H1 (cell line): ENCODE measurements at regions not wholly inside any gene's neighbourhood (a gene's known extent, or its start where the extent isn't known, plus 50 kb on each side); places are given as distances from the start of the nearest gene placed in this dataset.

Source experiments
- CTCF ChIA-PET: fragments of 300-600 bp; sonication (Branson Sonifier 250); formaldehyde crosslinking; loops from one replicate; lab custom pipeline; 2021; ENCODE audit not compliant: partially characterized antibody; lab: Charles Lee
- POLR2A ChIA-PET: fragments of 300-600 bp; sonication (Branson Sonifier 250); formaldehyde crosslinking; loops from one replicate; lab custom pipeline; 2021; ENCODE audit warnings: inconsistent platforms; ENCODE audit not compliant: partially characterized antibody; lab: Charles Lee
- DNase-seq, 2 experiments: peaks; one replicate each; pipeline versions ENCODE4 v3.0.0 to v3.0.0-alpha.2; 2010 to 2022; ENCODE audit warnings: low spot score in 2 of 2, low read depth in 1 of 2, mixed read lengths in 1 of 2
- FAIRE-seq: peaks from 2 replicates; lab custom pipeline; 2011; peaks lifted over from hg19 to GRCh38; lab: Jason Lieb, UNC
- H2AFZ ChIP-seq: 2 replicates; pipeline ENCODE4 v1.8.1; 2012; ENCODE audit warnings: low read length, inconsistent platforms
- H2AK5ac ChIP-seq: 2 replicates; pipeline ENCODE4 v1.6.1; 2013; ENCODE audit warnings: low read depth, low read length
- H2BK120ac ChIP-seq: replicated peaks from 2 replicates; pipeline ENCODE3; 2013; ENCODE audit warnings: low read depth, low read length, inconsistent platforms
- H2BK12ac ChIP-seq: 2 replicates; pipeline ENCODE4 v1.6.1; 2013; ENCODE audit warnings: low read depth, low read length
- H2BK15ac ChIP-seq: 2 replicates; pipeline ENCODE4 v1.6.1; 2013; ENCODE audit warnings: low read length
- H2BK20ac ChIP-seq: 2 replicates; pipeline ENCODE4 v1.6.1; 2013; ENCODE audit warnings: low read length
- H2BK5ac ChIP-seq: 2 replicates; pipeline ENCODE4 v1.6.1; 2013; ENCODE audit warnings: low read depth, low read length
- H3K14ac ChIP-seq: 2 replicates; pipeline ENCODE4 v1.6.1; 2013; ENCODE audit warnings: inconsistent platforms; ENCODE audit not compliant: insufficient read length
- H3K18ac ChIP-seq: 2 replicates; pipeline ENCODE4 v1.6.1; 2013; ENCODE audit warnings: low read length; ENCODE audit errors: extremely low read depth
- H3K23ac ChIP-seq: 2 replicates; pipeline ENCODE4 v1.6.1; 2013; ENCODE audit warnings: inconsistent platforms; ENCODE audit not compliant: insufficient read length
- H3K23me2 ChIP-seq: 2 replicates; pipeline ENCODE4 v1.6.1; 2013; ENCODE audit warnings: low read depth, low read length
- H3K27ac ChIP-seq: 2 replicates; pipeline ENCODE4 v1.6.1; 2011; ENCODE audit warnings: low read depth, low read length, inconsistent platforms
- H3K27me3 ChIP-seq, 4 experiments: replicated peaks in 1 of 4; 1 replicate in 1 of 4; 2 replicates in 3 of 4; pipeline versions ENCODE4 v1.6.1 to v1.8.1; 2011 to 2013; ENCODE audit warnings: low read length in 3 of 4, mild to moderate bottlenecking in 3 of 4, inconsistent platforms in 2 of 4, mixed read lengths in 2 of 4, moderate library complexity in 1 of 4; ENCODE audit not compliant: control insufficient read depth in 3 of 4, insufficient read depth in 3 of 4; ENCODE audit errors: extremely low read depth in 1 of 4
- H3K36me3 ChIP-seq, 4 experiments: 2 replicates each; pipeline versions ENCODE4 v1.6.1 to v1.8.1; 2011 to 2013; ENCODE audit warnings: mild to moderate bottlenecking in 4 of 4, low read length in 3 of 4, moderate library complexity in 2 of 4, control low read depth in 1 of 4, inconsistent platforms in 1 of 4; ENCODE audit not compliant: insufficient read depth in 4 of 4, control insufficient read depth in 2 of 4
- H3K4ac ChIP-seq: replicated peaks from 2 replicates; pipeline ENCODE3; 2013; ENCODE audit warnings: low read length, low read depth, mixed read lengths, inconsistent platforms; ENCODE audit not compliant: insufficient read length
- H3K4me1 ChIP-seq, 4 experiments: replicated peaks in 1 of 4; 1 replicate in 1 of 4; 2 replicates in 3 of 4; pipeline versions ENCODE4 v1.6.1 to v1.8.1; 2011 to 2013; ENCODE audit warnings: low read length in 3 of 4, inconsistent platforms in 2 of 4, mixed read lengths in 1 of 4; ENCODE audit not compliant: insufficient read depth in 4 of 4, control insufficient read depth in 3 of 4
- H3K4me2 ChIP-seq, 2 experiments: 2 replicates each; pipeline versions ENCODE4 v1.6.1 to v1.8.1; 2011 to 2013; ENCODE audit warnings: low read depth in 2 of 2, low read length in 2 of 2, control low read depth in 1 of 2, inconsistent platforms in 1 of 2, mild to moderate bottlenecking in 1 of 2; ENCODE audit not compliant: insufficient read depth in 1 of 2
- H3K4me3 ChIP-seq, 4 experiments: fragments of 200-600, 300-600 bp in 1 of 4; sonication (generic), shearing (Covaris generic), sonication (Bioruptor Twin) in 1 of 4; 2 replicates each; pipeline versions ENCODE4 v1.5.1 to v1.8.1; 2011 to 2016; ENCODE audit warnings: low read length in 4 of 4, low read depth in 3 of 4, control low read depth in 2 of 4, inconsistent platforms in 2 of 4, mild to moderate bottlenecking in 2 of 4, mixed read lengths in 1 of 4, moderate library complexity in 1 of 4; ENCODE audit not compliant: insufficient read depth in 2 of 4; ENCODE audit errors: extremely low read depth in 1 of 4
- H3K56ac ChIP-seq: replicated peaks from 2 replicates; pipeline ENCODE3; 2013; ENCODE audit warnings: low read depth, mild to moderate bottlenecking, mixed read lengths, low read length, inconsistent platforms; ENCODE audit not compliant: insufficient read length
- H3K79me1 ChIP-seq: 2 replicates; pipeline ENCODE4 v1.6.1; 2013; ENCODE audit warnings: low read depth, low read length, control low read depth
- H3K79me2 ChIP-seq, 2 experiments: 2 replicates each; pipeline versions ENCODE4 v1.6.1 to v1.8.1; 2012 to 2013; ENCODE audit warnings: low read length in 2 of 2, mild to moderate bottlenecking in 2 of 2, inconsistent platforms in 1 of 2; ENCODE audit not compliant: insufficient read depth in 2 of 2, control insufficient read depth in 1 of 2
- H3K9ac ChIP-seq, 4 experiments: replicated peaks in 1 of 4; 1 replicate in 1 of 4; 2 replicates in 3 of 4; pipeline versions ENCODE4 v1.6.1 to v1.8.1; 2011 to 2013; ENCODE audit warnings: low read depth in 3 of 4, low read length in 3 of 4, control low read depth in 2 of 4, mild to moderate bottlenecking in 2 of 4, moderate library complexity in 2 of 4, inconsistent platforms in 1 of 4; ENCODE audit errors: extremely low read depth in 1 of 4
- H3K9me3 ChIP-seq, 2 experiments: 2 replicates each; pipeline versions ENCODE4 v1.6.1 to v1.8.1; 2012 to 2013; ENCODE audit warnings: mild to moderate bottlenecking in 2 of 2, moderate library complexity in 2 of 2, control low read depth in 1 of 2, inconsistent platforms in 1 of 2, low read depth in 1 of 2, low read length in 1 of 2, mixed read lengths in 1 of 2; ENCODE audit not compliant: insufficient read depth in 2 of 2
- H4K20me1 ChIP-seq, 2 experiments: replicated peaks in 1 of 2; 2 replicates each; pipeline versions ENCODE3 to v1.8.1; 2011 to 2013; ENCODE audit warnings: inconsistent platforms in 2 of 2, low read length in 2 of 2, mild to moderate bottlenecking in 1 of 2; ENCODE audit not compliant: insufficient read depth in 2 of 2, control insufficient read depth in 1 of 2
- H4K5ac ChIP-seq: 2 replicates; pipeline ENCODE4 v1.6.1; 2013; ENCODE audit warnings: low read length, low read depth, mixed read lengths, inconsistent platforms; ENCODE audit not compliant: insufficient read length
- H4K8ac ChIP-seq: 2 replicates; pipeline ENCODE4 v1.8.0; 2013; ENCODE audit warnings: mild to moderate bottlenecking, moderate library complexity, low read length, inconsistent platforms; ENCODE audit not compliant: insufficient read depth; ENCODE audit errors: extremely low read depth
- H4K91ac ChIP-seq: replicated peaks from 2 replicates; pipeline ENCODE3; 2013; ENCODE audit warnings: low read length, mixed read lengths, inconsistent platforms; ENCODE audit not compliant: insufficient read length
- ASH2L ChIP-seq: fragments of 200-600, 300-600 bp; sonication (generic); IDR thresholded peaks from one replicate; pipeline ENCODE4 v1.7.1; 2017; ENCODE audit warnings: low read length
- BACH1 ChIP-seq: IDR thresholded peaks from 2 replicates; pipeline ENCODE4 v1.6.1; 2012; ENCODE audit warnings: low read length, improper control_type of control experiment
- BRCA1 ChIP-seq: IDR thresholded peaks from 2 replicates; pipeline ENCODE4 v1.6.1; 2012; ENCODE audit warnings: low read depth, low read length, improper control_type of control experiment
- CEBPB ChIP-seq: IDR thresholded peaks from 2 replicates; pipeline ENCODE4 v1.6.1; 2012; ENCODE audit warnings: low read depth, low read length
- CHD1 ChIP-seq: IDR thresholded peaks from 2 replicates; pipeline ENCODE4 v1.6.1; 2012; ENCODE audit warnings: low read depth, low read length, improper control_type of control experiment
- EZH2 ChIP-seq: fragments of 200-600 bp; sonication (generic); IDR thresholded peaks from 2 replicates; pipeline ENCODE4 v1.7.1; 2012; ENCODE audit warnings: low read depth, mild to moderate bottlenecking, moderate library complexity, low read length, inconsistent platforms; ENCODE audit not compliant: severe bottlenecking
- FOSL1 ChIP-seq: IDR thresholded peaks from 2 replicates; pipeline ENCODE4 v1.6.1; 2011; ENCODE audit warnings: mild to moderate bottlenecking, low read depth, low read length, moderate library complexity; ENCODE audit not compliant: insufficient read depth
- GTF2F1 ChIP-seq: IDR thresholded peaks from 2 replicates; pipeline ENCODE4 v1.6.1; 2012; ENCODE audit warnings: low read depth, low read length, improper control_type of control experiment, borderline replicate concordance
- SAP30 ChIP-seq: fragments of 300-600 bp; sonication (generic); IDR thresholded peaks from 2 replicates; pipeline ENCODE4 v1.7.1; 2012; ENCODE audit warnings: low read length, moderate library complexity, mild to moderate bottlenecking, inconsistent platforms; ENCODE audit not compliant: insufficient read depth, insufficient replicate concordance
- TAF7 ChIP-seq: optimal IDR thresholded peaks from 2 replicates; pipeline ENCODE3; 2011; ENCODE audit warnings: low read depth, mild to moderate bottlenecking, inconsistent platforms, low read length, moderate library complexity, borderline replicate concordance
- TEAD4 ChIP-seq: IDR thresholded peaks from 2 replicates; pipeline ENCODE4 v1.6.1; 2012; ENCODE audit warnings: low read depth, low read length, inconsistent platforms, mixed read lengths
- USF2 ChIP-seq: IDR thresholded peaks from 2 replicates; pipeline ENCODE4 v1.6.1; 2011; ENCODE audit warnings: low read length, improper control_type of control experiment
- WGBS, 2 experiments: shearing (Covaris generic) in 1 of 2; methylation state at CpG; one replicate each; pipeline versions ENCODE4 v1.1.6 to v1.1.7; 2013 to 2015; ENCODE audit warnings: low lambda C conversion rate in 2 of 2, mixed read lengths in 2 of 2, inconsistent platforms in 1 of 2, low coverage in 1 of 2, missing lambda C conversion rate in 1 of 2; ENCODE audit not compliant: insufficient replicate concordance in 2 of 2, insufficient coverage in 1 of 2, insufficient read length in 1 of 2; ENCODE audit errors: extremely low coverage in 1 of 2, missing lambda C conversion rate in 1 of 2; 5-methylcytosine and 5-hydroxymethylcytosine counted together

GRCh38 chrX:149198980-149199732 lies 305.9 kb downstream of the IDS start:
- Histone ChIP-seq H3K56ac (no peak overlapping the region), H2BK120ac (no peak overlapping the region), H2AK5ac (no peak overlapping the region), H3K27ac (no peak overlapping the region), H3K9ac (no peak overlapping the region), H3K18ac (no peak overlapping the region), H3K4me2 (no peak overlapping the region), H3K4me3 (no peak overlapping the region), H3K23me2 (no peaks in the 10 kb centered on the region), H4K5ac (no peak overlapping the region), H3K23ac (no peak overlapping the region), H4K8ac (no peak overlapping the region), H2AFZ (no peak overlapping the region), H3K4me1 (no peaks in the 10 kb centered on the region), H4K91ac (no peak overlapping the region), H2BK15ac (no peak overlapping the region), H3K79me2 (no peaks in the 10 kb centered on the region), H2BK5ac (no peak overlapping the region), H3K14ac (no peak overlapping the region), H3K27me3 (no peaks in the 10 kb centered on the region), H3K9me3 (no peaks in the 10 kb centered on the region), H3K36me3 (no peaks in the 10 kb centered on the region), H2BK20ac (no peak overlapping the region), H3K79me1 (no peaks in the 10 kb centered on the region), H3K4ac (no peak overlapping the region), H4K20me1 (no peaks in the 10 kb centered on the region), H2BK12ac (no peak overlapping the region)
- WGBS, 2 experiments = 80% methylated on average over 9 of the region's 11 CpGs; no CpG with 5 or more reads in 1 of the 2 experiments
- ChIA-PET CTCF (no interaction called here), POLR2A (no interaction called here)
- no peak for DNase-seq
- no peak for TF ChIP-seq FOSL1
- TF ChIP-seq USF2 = no peak
- TF ChIP-seq TAF7 = no peak
- TF ChIP-seq BACH1 = no peak
- TF ChIP-seq BRCA1 = no peak
- TF ChIP-seq EZH2 = no peak
- no peak for TF ChIP-seq SAP30
- no peak for TF ChIP-seq GTF2F1
- TF ChIP-seq TEAD4 = no peak
- no peak for TF ChIP-seq ASH2L
- no peak for TF ChIP-seq CHD1
- no peak for TF ChIP-seq CEBPB
- no peak for FAIRE-seq
